ENCODE measurements at regions not wholly inside any gene's neighbourhood (a gene's known extent, or its start where the extent isn't known, plus 50 kb on each side); places are given as distances from the start of the nearest gene placed in this dataset.

DNA sequence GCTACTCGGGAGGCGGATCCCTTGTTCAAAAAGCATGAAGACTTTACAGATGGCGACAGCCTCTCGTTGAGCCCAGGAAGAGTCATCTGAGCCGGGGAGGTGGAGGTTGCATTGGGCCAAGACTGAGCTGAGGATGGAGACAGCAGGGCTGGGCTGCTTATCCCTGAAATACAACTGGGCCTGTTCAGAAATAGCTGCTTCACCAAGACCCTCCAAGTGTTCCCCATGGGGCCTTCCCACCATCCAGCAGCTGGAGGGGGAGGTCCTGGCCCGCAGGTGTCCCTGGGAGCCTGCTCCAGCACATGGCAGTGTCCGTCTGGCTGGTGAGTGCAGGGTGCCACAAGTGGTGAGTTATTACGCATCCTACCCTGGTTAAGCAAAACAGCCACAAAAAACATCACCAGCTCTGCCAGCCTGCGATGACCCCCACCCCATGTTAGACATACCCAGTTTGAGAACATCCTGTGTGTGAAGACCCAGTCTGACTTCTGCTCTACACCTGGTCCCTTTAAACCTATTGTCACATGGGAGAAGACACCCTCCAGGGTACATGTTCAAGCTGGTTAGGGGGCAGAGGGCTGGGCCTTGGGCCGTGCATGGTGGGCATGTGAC is 93.1 kb upstream of the TMPRSS2 start:
- TF ChIP-seq CTCF (IDR thresholded peaks at IDR 0.05) = no peak
- no peak for TF ChIP-seq POLR2A (IDR thresholded peaks at IDR 0.05)

Measured in thyroid gland (tissue), 4 donors.